Left ventricle myocardium inferior (tissue), 1 donor: ENCODE measurements at regions not wholly inside any gene's neighbourhood (a gene's known extent, or its start where the extent isn't known, plus 50 kb on each side); places are given as distances from the start of the nearest gene placed in this dataset.
A peak's percentile ranks its signal among the peaks of the same experiment; 100 is the strongest.

Source experiments
- DNase-seq: peaks from one replicate; pipeline ENCODE4 v3.0.0-alpha.2; 2020
- H3K27ac ChIP-seq: fragments of 200-600 bp; replicated peaks from 2 replicates; pipeline ENCODE4 v1.8.0; 2021
- H3K27me3 ChIP-seq: fragments of 200-600 bp; 2 replicates; pipeline ENCODE4 v1.8.0; 2021; ENCODE audit warnings: low read depth
- H3K36me3 ChIP-seq: fragments of 200-600 bp; 2 replicates; pipeline ENCODE4 v1.8.0; 2021
- H3K4me1 ChIP-seq: fragments of 200-600 bp; 2 replicates; pipeline ENCODE4 v1.8.0; 2021
- H3K4me3 ChIP-seq: fragments of 200-600 bp; 2 replicates; pipeline ENCODE4 v1.8.0; 2021; ENCODE audit warnings: mild to moderate bottlenecking, moderate library complexity
- H3K9me3 ChIP-seq: fragments of 200-600 bp; replicated peaks from 2 replicates; pipeline ENCODE4 v1.8.0; 2021
- CTCF ChIP-seq: fragments of 200-600 bp; IDR thresholded peaks from 2 replicates; pipeline ENCODE4 v1.8.0; 2021; ENCODE audit warnings: antibody characterized with exemption, mild to moderate bottlenecking, borderline replicate concordance
- intact Hi-C: fragments of 100-400 bp; cut with micrococcal nuclease; formaldehyde crosslinking; loops from one replicate; pipeline ENCODE4 v1.11.0; 2022
- donor health status: DM: no; HTN: yes; CAD: no; lungs with severe emphysema.

GRCh38 chr18:49650426-49650891, 88.6 kb downstream of the LIPG start:
- intact Hi-C loops, result no loop called here
- no peaks in the 10 kb centered on the region for H3K36me3 ChIP-seq
- peaks cover 41% of the 10 kb centered on the region for H3K4me1 ChIP-seq
- TF ChIP-seq CTCF, result no peak
- no peak overlapping the region for H3K4me3 ChIP-seq
- H3K9me3 ChIP-seq, result no peaks in the 10 kb centered on the region
- H3K27ac ChIP-seq, result no peak overlapping the region
- peaks cover 25% of the 10 kb centered on the region for H3K27me3 ChIP-seq
- DNase-seq, result no peak

- peak; percentile 25 for TF ChIP-seq CTCF
- Histone ChIP-seq H3K9me3 (no peaks in the 10 kb centered on the region), H3K36me3 (no peaks in the 10 kb centered on the region), H3K27ac (peak overlapping the region; percentile 59), H3K4me1 (peaks cover 41% of the 10 kb centered on the region), H3K4me3 (no peak overlapping the region), H3K27me3 (peaks cover 35% of the 10 kb centered on the region)
- intact Hi-C loops, result no loop called here
- DNase-seq, result no peak
Measured at GRCh38 chr18:49648811-49649210, 87.0 kb downstream of the LIPG start.
